GM12874 (cell line): ENCODE measurements at regions not wholly inside any gene's neighbourhood (a gene's known extent, or its start where the extent isn't known, plus 50 kb on each side); places are given as distances from the start of the nearest gene placed in this dataset.

Source experiments
- CTCF ChIP-seq: IDR thresholded peaks from 2 replicates; pipeline ENCODE4 v1.5.1; 2011; ENCODE audit warnings: low read depth, mild to moderate bottlenecking, control low read depth, low read length, moderate library complexity; ENCODE audit not compliant: insufficient read depth

- TF ChIP-seq CTCF = no peak
These were observed 186.0 kb downstream of the DUSP10 start for GRCh38 chr1:221555689-221556433.

- TF ChIP-seq CTCF = no peak
These were observed 185.5 kb downstream of the DUSP10 start for GRCh38 chr1:221556435-221556834.

DNA sequence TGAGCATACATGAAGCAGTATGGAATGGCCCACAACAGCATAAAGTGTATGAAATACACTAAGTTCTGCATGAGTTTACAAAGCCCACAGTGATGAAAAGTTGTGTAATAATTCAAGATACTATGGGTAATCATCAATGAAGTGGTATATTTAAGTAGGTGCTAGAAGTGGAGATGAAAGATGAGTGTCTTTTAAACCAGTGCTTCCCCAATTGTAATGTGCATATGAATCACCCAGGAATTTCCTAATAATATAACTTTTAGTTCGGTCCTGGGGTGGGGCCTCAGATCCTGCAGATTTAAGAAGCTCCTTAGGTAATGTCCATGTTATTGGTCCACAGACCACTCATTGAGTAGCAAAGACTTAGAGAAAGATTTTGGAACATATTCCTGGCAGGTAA is 184.9 kb downstream of the DUSP10 start:
- TF ChIP-seq CTCF = no peak

- no peak for TF ChIP-seq CTCF
These were observed 183.5 kb downstream of the DUSP10 start for GRCh38 chr1:221558396-221558795.

DNA sequence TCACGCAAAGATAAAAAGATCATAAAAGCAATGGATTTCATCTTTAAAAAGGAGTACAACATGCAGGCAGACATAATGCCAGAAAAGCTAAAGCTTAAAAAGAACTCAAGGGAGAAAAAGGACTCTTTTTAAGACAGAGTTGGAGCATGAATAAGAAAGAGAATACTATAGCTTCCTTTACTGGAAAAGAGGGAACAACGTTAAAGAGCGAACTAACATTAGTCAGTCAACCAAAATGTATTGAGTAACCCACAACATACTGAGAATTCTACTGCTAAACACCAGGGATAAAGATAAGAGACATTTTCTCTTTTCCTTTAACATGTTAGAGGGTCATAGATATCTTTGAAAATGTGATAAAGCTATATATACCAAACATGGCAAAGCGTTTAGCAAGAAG is 182.0 kb downstream of the DUSP10 start:
- TF ChIP-seq CTCF = no peak

- TF ChIP-seq CTCF = no peak
These were observed 179.1 kb downstream of the DUSP10 start for GRCh38 chr1:221562542-221563475.

GRCh38 chr1:221563476-221563921 is 178.4 kb downstream of the DUSP10 start:
- no peak for TF ChIP-seq CTCF
